Tibial nerve (tissue), 4 donors: ENCODE measurements at regions not wholly inside any gene's neighbourhood (a gene's known extent, or its start where the extent isn't known, plus 50 kb on each side); places are given as distances from the start of the nearest gene placed in this dataset.
"Not testable (repeated sequence)": the region's sequence is repeated elsewhere in the genome, so short reads cannot be mapped to it uniquely, and the experiment has no call there.

Experiments used
- CTCF ChIP-seq, 5 experiments: fragments of 200-600 bp in 3 of 5; fragments of 450-650 bp in 2 of 5; sonication (generic) in 3 of 5; IDR thresholded peaks; one replicate each; pipeline ENCODE4 v1.5.1; 2016 to 2019; ENCODE audit warnings: antibody characterized with exemption in 5 of 5, mild to moderate bottlenecking in 3 of 5, moderate library complexity in 2 of 5
- EP300 ChIP-seq, 2 donors: sonication (generic); formaldehyde crosslinking; IDR thresholded peaks; one replicate each; pipeline ENCODE4 v1.6.1; 2017; ENCODE audit warnings: antibody characterized with exemption in 2 of 2, mild to moderate bottlenecking in 1 of 2
- POLR2A ChIP-seq, 2 donors: fragments of 450-650 bp; IDR thresholded peaks; one replicate each; pipeline ENCODE4 v1.6.1; 2017; ENCODE audit warnings: antibody characterized with exemption in 2 of 2, mild to moderate bottlenecking in 2 of 2, moderate library complexity in 2 of 2

- not testable (repeated sequence) for TF ChIP-seq POLR2A, CTCF, EP300 (IDR thresholded peaks at IDR 0.05)
Measured at GRCh38 chr21:20927555-20927954, 70.7 kb upstream of the NCAM2 start.
